ENCODE measurements at regions not wholly inside any gene's neighbourhood (a gene's known extent, or its start where the extent isn't known, plus 50 kb on each side); places are given as distances from the start of the nearest gene placed in this dataset.
"Not testable (repeated sequence)": the region's sequence is repeated elsewhere in the genome, so short reads cannot be mapped to it uniquely, and the experiment has no call there.

GRCh38 chr5:9817819-9818218 lies 187.7 kb upstream of the TAS2R1 start:
- no peak for DNase-seq (ENCODE audit: low read depth in 3 of 3, low spot score in 2 of 3)

GRCh38 chr5:9815051-9815450 lies 184.9 kb upstream of the TAS2R1 start:
- no peak for DNase-seq (ENCODE audit: low read depth in 3 of 3, low spot score in 2 of 3)

GRCh38 chr5:9813305-9813704 lies 183.2 kb upstream of the TAS2R1 start:
- no peak for DNase-seq (ENCODE audit: low read depth in 3 of 3, low spot score in 2 of 3)

GRCh38 chr5:9807366-9807765 lies 177.2 kb upstream of the TAS2R1 start:
- not testable (repeated sequence) for DNase-seq (ENCODE audit: low read depth in 3 of 3, low spot score in 2 of 3)

- no peak for DNase-seq (ENCODE audit: low read depth in 3 of 3, low spot score in 2 of 3)
These were observed 171.8 kb upstream of the TAS2R1 start for GRCh38 chr5:9801908-9802307.

GRCh38 chr5:9799606-9800005 lies 169.5 kb upstream of the TAS2R1 start:
- DNase-seq (ENCODE audit: low read depth in 3 of 3, low spot score in 2 of 3), result peak; percentile 27 to 53 (median 32)

- no peak for DNase-seq (ENCODE audit: low read depth in 3 of 3, low spot score in 2 of 3)
These were observed 160.1 kb upstream of the TAS2R1 start for GRCh38 chr5:9790276-9790675.

- no peak for DNase-seq (ENCODE audit: low read depth in 3 of 3, low spot score in 2 of 3)
These were observed 159.6 kb upstream of the TAS2R1 start for GRCh38 chr5:9789777-9790176.

GRCh38 chr5:9787861-9788600 lies 157.9 kb upstream of the TAS2R1 start:
- no peak for DNase-seq (ENCODE audit: low read depth in 3 of 3, low spot score in 2 of 3)

- DNase-seq (ENCODE audit: low read depth in 3 of 3, low spot score in 2 of 3), result no peak
These were observed 156.5 kb upstream of the TAS2R1 start for GRCh38 chr5:9786380-9787360.

- no peak for DNase-seq (ENCODE audit: low read depth in 3 of 3, low spot score in 2 of 3)
These were observed 155.6 kb upstream of the TAS2R1 start for GRCh38 chr5:9785751-9786150.

- no peak for DNase-seq (ENCODE audit: low read depth in 3 of 3, low spot score in 2 of 3)
These were observed 154.1 kb upstream of the TAS2R1 start for GRCh38 chr5:9784231-9784630.

GRCh38 chr5:9782826-9783560 lies 152.8 kb upstream of the TAS2R1 start:
- DNase-seq (ENCODE audit: low read depth in 3 of 3, low spot score in 2 of 3), result no peak

- DNase-seq (ENCODE audit: low read depth in 3 of 3, low spot score in 2 of 3), result no peak
These were observed 151.7 kb upstream of the TAS2R1 start for GRCh38 chr5:9781890-9782289.

GRCh38 chr5:9781275-9781674 lies 151.1 kb upstream of the TAS2R1 start:
- no peak for DNase-seq (ENCODE audit: low read depth in 3 of 3, low spot score in 2 of 3)

GRCh38 chr5:9780501-9780900 lies 150.3 kb upstream of the TAS2R1 start:
- DNase-seq (ENCODE audit: low read depth in 3 of 3, low spot score in 2 of 3), result no peak

- DNase-seq (ENCODE audit: low read depth in 3 of 3, low spot score in 2 of 3), result no peak
These were observed 146.4 kb upstream of the TAS2R1 start for GRCh38 chr5:9776525-9776924.

GRCh38 chr5:9775339-9775738 lies 145.2 kb upstream of the TAS2R1 start:
- DNase-seq (ENCODE audit: low read depth in 3 of 3, low spot score in 2 of 3), result no peak

GRCh38 chr5:9774472-9775079 lies 144.4 kb upstream of the TAS2R1 start:
- no peak for DNase-seq (ENCODE audit: low read depth in 3 of 3, low spot score in 2 of 3)

GRCh38 chr5:9771079-9771478 lies 140.9 kb upstream of the TAS2R1 start:
- no peak for DNase-seq (ENCODE audit: low read depth in 3 of 3, low spot score in 2 of 3)

GRCh38 chr5:9766581-9766980 lies 136.4 kb upstream of the TAS2R1 start:
- DNase-seq (ENCODE audit: low read depth in 3 of 3, low spot score in 2 of 3), result no peak
